IPS-NIHi7 (cell line): ENCODE measurements at regions not wholly inside any gene's neighbourhood (a gene's known extent, or its start where the extent isn't known, plus 50 kb on each side); places are given as distances from the start of the nearest gene placed in this dataset.
"Not testable (repeated sequence)": the region's sequence is repeated elsewhere in the genome, so short reads cannot be mapped to it uniquely, and the experiment has no call there.

Experiments used
- DNase-seq: peaks from one replicate; pipeline ENCODE4 v3.0.0; 2012; ENCODE audit warnings: mixed read lengths; ENCODE audit errors: extremely low spot score

- no peak for DNase-seq
Observed at GRCh38 chr5:174987443-174988012, 263.1 kb downstream of the MSX2 start.

- no peak for DNase-seq
Observed at GRCh38 chr5:174984863-174985262, 260.5 kb downstream of the MSX2 start.

GRCh38 chr5:174982485-174982884 lies 258.1 kb downstream of the MSX2 start:
- no peak for DNase-seq

GRCh38 chr5:174981416-174981815 lies 257.0 kb downstream of the MSX2 start:
- DNase-seq, result no peak

- DNase-seq, result no peak
Observed at GRCh38 chr5:174980952-174981351, 256.6 kb downstream of the MSX2 start.

- no peak for DNase-seq
Observed at GRCh38 chr5:174972291-174972690, 247.9 kb downstream of the MSX2 start.

GRCh38 chr5:174971210-174971609 lies 246.8 kb downstream of the MSX2 start:
- DNase-seq, result no peak

- DNase-seq, result no peak
Observed at GRCh38 chr5:174970502-174970901, 246.1 kb downstream of the MSX2 start.

GRCh38 chr5:174953871-174954270 lies 229.5 kb downstream of the MSX2 start:
- no peak for DNase-seq

- DNase-seq, result peak; percentile 91
Observed at GRCh38 chr5:174951151-174951780, 226.9 kb downstream of the MSX2 start.

- no peak for DNase-seq
Observed at GRCh38 chr5:174947548-174947947, 223.2 kb downstream of the MSX2 start.

- DNase-seq, result no peak
Observed at GRCh38 chr5:174945853-174946252, 221.5 kb downstream of the MSX2 start.

- no peak for DNase-seq
Observed at GRCh38 chr5:174943785-174944184, 219.4 kb downstream of the MSX2 start.

GRCh38 chr5:174943002-174943401 lies 218.6 kb downstream of the MSX2 start:
- not testable (repeated sequence) for DNase-seq

- DNase-seq, result no peak
Observed at GRCh38 chr5:174937201-174938123, 213.1 kb downstream of the MSX2 start.

- DNase-seq, result peak; percentile 84
Observed at GRCh38 chr5:174935854-174936474, 211.6 kb downstream of the MSX2 start.

- not testable (repeated sequence) for DNase-seq
Observed at GRCh38 chr5:174931033-174931432, 206.7 kb downstream of the MSX2 start.

GRCh38 chr5:174925586-174925985 lies 201.2 kb downstream of the MSX2 start:
- no peak for DNase-seq

GRCh38 chr5:174922955-174923354 lies 198.6 kb downstream of the MSX2 start:
- DNase-seq, result no peak

GRCh38 chr5:174920906-174921550 lies 196.6 kb downstream of the MSX2 start:
- DNase-seq, result peak; percentile 50

- DNase-seq, result no peak
Observed at GRCh38 chr5:174919351-174919750, 195.0 kb downstream of the MSX2 start.

- no peak for DNase-seq
Observed at GRCh38 chr5:174918655-174919054, 194.3 kb downstream of the MSX2 start.
